ENCODE measurements at regions not wholly inside any gene's neighbourhood (a gene's known extent, or its start where the extent isn't known, plus 50 kb on each side); places are given as distances from the start of the nearest gene placed in this dataset.

GRCh38 chr5:133875179-133875578 lies 93.2 kb downstream of the C5orf15 start:
- H3K4me3 ChIP-seq (ENCODE audit: low read length) = no peak overlapping the region
- no peak overlapping the region for H3K9ac ChIP-seq (ENCODE audit: low read length)

GRCh38 chr5:133873449-133873848 lies 95.0 kb downstream of the C5orf15 start:
- H2AFZ ChIP-seq (ENCODE audit: low read depth, low read length) = no peak overlapping the region
- H3K79me2 ChIP-seq (replicated peaks; ENCODE audit: insufficient read depth, low read length) = no peaks in the 10 kb centered on the region
- no peaks in the 10 kb centered on the region for H3K9me2 ChIP-seq (ENCODE audit: insufficient read depth, low read length)
- no peak overlapping the region for H3K4me3 ChIP-seq (ENCODE audit: low read length)
- no peaks in the 10 kb centered on the region for H3K9me3 ChIP-seq (ENCODE audit: low read length)
- no peaks in the 10 kb centered on the region for H3F3A ChIP-seq (ENCODE audit: insufficient read depth, low read length, poor library complexity, severe bottlenecking)
- H3K27ac ChIP-seq (ENCODE audit: low read length) = no peak overlapping the region
- no peak overlapping the region for H3K9ac ChIP-seq (ENCODE audit: low read length)
- no peaks in the 10 kb centered on the region for H4K20me1 ChIP-seq (ENCODE audit: insufficient read depth)
- no peaks in the 10 kb centered on the region for H3K36me3 ChIP-seq (ENCODE audit: insufficient read depth, low read length)
- H3K4me2 ChIP-seq (ENCODE audit: low read length) = no peak overlapping the region
- H3K27me3 ChIP-seq (ENCODE audit: insufficient read depth, low read depth, low read length) = no peaks in the 10 kb centered on the region
- TF ChIP-seq POLR2AphosphoS5 (IDR thresholded peaks at IDR 0.05) (no peak), CTCF (IDR thresholded peaks at IDR 0.05; ENCODE audit: poor library complexity, severe bottlenecking) (no peak), EP300 (conservative IDR thresholded peaks at IDR 0.05; ENCODE audit: poor library complexity, severe bottlenecking) (no peak), RAD21 (conservative IDR thresholded peaks at IDR 0.05) (no peak), REST (IDR thresholded peaks at IDR 0.05; ENCODE audit: borderline replicate concordance) (no peak), EZH2 (IDR thresholded peaks at IDR 0.05; ENCODE audit: borderline replicate concordance, insufficient read depth, low read length, poor library complexity, severe bottlenecking) (no peak), SMC3 (conservative IDR thresholded peaks at IDR 0.05; ENCODE audit: poor library complexity) (no peak)

More at GRCh38 chr5:133875179-133875578, 93.2 kb downstream of the C5orf15 start:
- no peaks in the 10 kb centered on the region for H3K79me2 ChIP-seq (replicated peaks; ENCODE audit: insufficient read depth, low read length)
- H3K9me3 ChIP-seq (ENCODE audit: low read length) = no peaks in the 10 kb centered on the region
- no peaks in the 10 kb centered on the region for H4K20me1 ChIP-seq (ENCODE audit: insufficient read depth)
- no peak overlapping the region for H3K27ac ChIP-seq (ENCODE audit: low read length)
- no peak for TF ChIP-seq EP300 (conservative IDR thresholded peaks at IDR 0.05; ENCODE audit: poor library complexity, severe bottlenecking)
- no peak for TF ChIP-seq RAD21 (conservative IDR thresholded peaks at IDR 0.05)
- no peak for TF ChIP-seq POLR2AphosphoS5 (IDR thresholded peaks at IDR 0.05)
- TF ChIP-seq CTCF (IDR thresholded peaks at IDR 0.05; ENCODE audit: poor library complexity, severe bottlenecking) = no peak
- TF ChIP-seq REST (IDR thresholded peaks at IDR 0.05; ENCODE audit: borderline replicate concordance) = no peak
- TF ChIP-seq TAF1 (IDR thresholded peaks at IDR 0.05; ENCODE audit: low read depth) = no peak
- TF ChIP-seq EZH2 (IDR thresholded peaks at IDR 0.05; ENCODE audit: borderline replicate concordance, insufficient read depth, low read length, poor library complexity, severe bottlenecking) = no peak
- no peak overlapping the region for H3K4me2 ChIP-seq (ENCODE audit: low read length)
- H3F3A ChIP-seq (ENCODE audit: insufficient read depth, low read length, poor library complexity, severe bottlenecking) = no peaks in the 10 kb centered on the region
- no peak overlapping the region for H2AFZ ChIP-seq (ENCODE audit: low read depth, low read length)
- no peaks in the 10 kb centered on the region for H3K9me2 ChIP-seq (ENCODE audit: insufficient read depth, low read length)
- no peaks in the 10 kb centered on the region for H3K36me3 ChIP-seq (ENCODE audit: insufficient read depth, low read length)
- H3K27me3 ChIP-seq (ENCODE audit: insufficient read depth, low read depth, low read length) = no peaks in the 10 kb centered on the region

Measured in neural cell (in vitro differentiated cells).